K562 (cell line): ENCODE measurements at regions not wholly inside any gene's neighbourhood (a gene's known extent, or its start where the extent isn't known, plus 50 kb on each side); places are given as distances from the start of the nearest gene placed in this dataset.

ENCODE experiments used
- ATAC-seq: fragments of 200-7000 bp; cut with Tn5 transposase; 3 replicates; pipeline ENCODE4 v1.9.1; 2020; ENCODE audit warnings: moderate library complexity
- BruUV-seq: library from RNA; stranded (reverse); fragments of 400-500 nt; replicated peaks from 2 replicates; lab custom pipeline; 2021; lab: Mats Ljungman, UMichigan
- CTCF ChIA-PET: fragments of 300-600 bp; formaldehyde crosslinking; extraction: SDS; loops from one replicate; lab custom pipeline; 2021; ENCODE audit warnings: low intra/inter-chr PET ratio; lab: Yijun Ruan, JAX
- POLR2A ChIA-PET: fragments of 300-600, 350-650 bp; sonication (Branson Sonifier 250); formaldehyde crosslinking; extraction: SDS; loops from one replicate; lab custom pipeline; 2021; ENCODE audit warnings: antibody characterized with exemption, inconsistent platforms; lab: Yijun Ruan, JAX
- DNase-seq, 4 experiments: peaks; one replicate each; pipeline versions ENCODE4 v3.0.0 to v3.0.0-alpha.2; 2011 to 2018; ENCODE audit warnings: low spot score in 3 of 4, mixed read lengths in 3 of 4; ENCODE audit errors: extremely low read depth in 1 of 4
- FAIRE-seq: peaks from 2 replicates; lab custom pipeline; 2011; peaks lifted over from hg19 to GRCh38; lab: Jason Lieb, UNC
- H2AFZ ChIP-seq: 2 replicates; pipeline ENCODE4 v1.6.0; 2011; ENCODE audit warnings: low read depth, low read length, control low read depth, inconsistent platforms
- H3K27ac ChIP-seq: fragments of 200-600 bp; 3 replicates; pipeline ENCODE4 v1.8.0; 2011; ENCODE audit warnings: low read depth, mild to moderate bottlenecking, control low read depth, inconsistent platforms, low read length, moderate library complexity, mixed read lengths; ENCODE audit errors: extremely low read depth
- H3K27me3 ChIP-seq, 2 experiments: fragments of 300-600 bp in 1 of 2; 2 replicates in 1 of 2; 3 replicates in 1 of 2; pipeline versions ENCODE4 v1.6.0 to v1.8.0; 2011; ENCODE audit warnings: inconsistent platforms in 2 of 2, low read length in 2 of 2, mild to moderate bottlenecking in 1 of 2, mixed read lengths in 1 of 2, moderate library complexity in 1 of 2; ENCODE audit not compliant: control insufficient read depth in 2 of 2, insufficient read depth in 2 of 2
- H3K36me3 ChIP-seq: fragments of 300-600 bp; 3 replicates; pipeline ENCODE4 v1.8.0; 2011; ENCODE audit warnings: mild to moderate bottlenecking, low read length, inconsistent platforms; ENCODE audit not compliant: control insufficient read depth, insufficient read depth
- H3K4me1 ChIP-seq, 2 experiments: fragments of 200-600 bp in 1 of 2; replicated peaks in 1 of 2; 2 replicates in 1 of 2; 3 replicates in 1 of 2; pipeline versions ENCODE4 v1.5.1 to v1.8.0; 2011; ENCODE audit warnings: inconsistent platforms in 2 of 2, low read length in 2 of 2, mild to moderate bottlenecking in 1 of 2, mixed read lengths in 1 of 2, moderate library complexity in 1 of 2; ENCODE audit not compliant: control insufficient read depth in 2 of 2, insufficient read depth in 2 of 2
- H3K4me2 ChIP-seq: 2 replicates; pipeline ENCODE4 v1.6.1; 2011; ENCODE audit warnings: low read length, control low read depth, inconsistent platforms, mixed read lengths; ENCODE audit not compliant: insufficient read depth
- H3K4me3 ChIP-seq: fragments of 200-600 bp; sonication (generic), shearing (Covaris generic); 2 replicates; pipeline ENCODE4 v1.5.1; 2016; ENCODE audit warnings: control low read depth, inconsistent platforms
- H3K79me2 ChIP-seq: fragments of 200-600 bp; 3 replicates; pipeline ENCODE4 v1.8.0; 2011; ENCODE audit warnings: low read length, inconsistent platforms; ENCODE audit not compliant: control insufficient read depth, insufficient read depth
- H3K9ac ChIP-seq, 2 experiments: 2 replicates each; pipeline versions ENCODE4 v1.6.0 to v1.6.1; 2011; ENCODE audit warnings: low read depth in 2 of 2, low read length in 2 of 2, control low read depth in 1 of 2, inconsistent platforms in 1 of 2, mild to moderate bottlenecking in 1 of 2, mixed read lengths in 1 of 2; ENCODE audit not compliant: insufficient read depth in 1 of 2
- H3K9me1 ChIP-seq: one replicate; pipeline ENCODE4 v1.6.0; 2011; ENCODE audit warnings: inconsistent platforms, mild to moderate bottlenecking, low read length, moderate library complexity; ENCODE audit not compliant: control insufficient read depth, insufficient read depth
- H3K9me3 ChIP-seq: replicated peaks from 2 replicates; pipeline ENCODE4 v1.5.1; 2011; ENCODE audit warnings: low read depth, low read length, inconsistent platforms; ENCODE audit not compliant: control insufficient read depth, insufficient read depth
- H4K20me1 ChIP-seq: replicated peaks from 2 replicates; pipeline ENCODE4 v1.6.1; 2011; ENCODE audit warnings: low read length, inconsistent platforms, mixed read lengths; ENCODE audit not compliant: control insufficient read depth, insufficient read depth
- DMBX1 ChIP-seq: fragments of 250-450 bp; sonication (Bioruptor Pico); IDR thresholded peaks from 2 replicates; pipeline ENCODE4 v1.8.0; 2022; ENCODE audit warnings: inconsistent platforms, mild to moderate bottlenecking, moderate library complexity, borderline replicate concordance
- DPF2 ChIP-seq: fragments of 450-650 bp; IDR thresholded peaks from 2 replicates; pipeline ENCODE4 v1.6.1; 2016
- ELF4 ChIP-seq: fragments of 450-650 bp; formaldehyde crosslinking; IDR thresholded peaks from 2 replicates; pipeline ENCODE4 v1.4.0; 2022; ENCODE audit warnings: missing genetic modification characterization
- HMGXB4 ChIP-seq: sonication (generic); formaldehyde crosslinking; IDR thresholded peaks from 2 replicates; pipeline ENCODE4 v1.8.1; 2023; ENCODE audit warnings: mild to moderate bottlenecking, missing genetic modification reagents
- MCM3 ChIP-seq: fragments of 450-650 bp; IDR thresholded peaks from 2 replicates; pipeline ENCODE4 v1.6.1; 2016
- NFIC ChIP-seq: fragments of 450-650 bp; IDR thresholded peaks from 2 replicates; pipeline ENCODE4 v1.6.1; 2017; ENCODE audit warnings: mild to moderate bottlenecking, inconsistent platforms
- NR1H2 ChIP-seq: sonication (generic); formaldehyde crosslinking; IDR thresholded peaks from 2 replicates; pipeline ENCODE4 v1.4.0; 2020; ENCODE audit warnings: mild to moderate bottlenecking, missing genetic modification reagents
- PRDM10 ChIP-seq: fragments of 450-650 bp; IDR thresholded peaks from 2 replicates; pipeline ENCODE4 v1.6.1; 2018; ENCODE audit not compliant: partially characterized antibody
- PTBP1 ChIP-seq: fragments of 200-400 bp; formaldehyde crosslinking; IDR thresholded peaks from 2 replicates; pipeline ENCODE4 v1.6.1; 2017; ENCODE audit warnings: low read depth, low read length
- RNF2 ChIP-seq: sonication (generic); IDR thresholded peaks from 2 replicates; pipeline ENCODE4 v1.6.1; 2016
- SP1 ChIP-seq: sonication (generic); formaldehyde crosslinking; IDR thresholded peaks from 2 replicates; pipeline ENCODE4 v1.8.1; 2022; ENCODE audit warnings: mild to moderate bottlenecking, missing genetic modification reagents
- SRF ChIP-seq, 2 experiments: fragments of 250-450, 450-650 bp in 1 of 2; sonication (Bioruptor Pico) in 1 of 2; sonication (generic) in 1 of 2; formaldehyde crosslinking; IDR thresholded peaks; 2 replicates each; pipeline versions ENCODE4 v1.5.0 to v1.5.1; 2020 to 2022; ENCODE audit warnings: mild to moderate bottlenecking in 1 of 2, missing genetic modification reagents in 1 of 2
- ZBTB12 ChIP-seq: fragments of 250-450 bp; sonication (Bioruptor Pico); IDR thresholded peaks from 2 replicates; pipeline ENCODE4 v1.4.0; 2020
- ZFP91 ChIP-seq: sonication (generic); formaldehyde crosslinking; IDR thresholded peaks from 2 replicates; pipeline ENCODE4 v1.8.0; 2022; ENCODE audit warnings: mild to moderate bottlenecking, missing genetic modification reagents
- ZNF354B ChIP-seq: fragments of 250-450 bp; sonication (Bioruptor Pico); IDR thresholded peaks from 2 replicates; pipeline ENCODE4 v1.4.0; 2020
- ZNF511 ChIP-seq: sonication (generic); formaldehyde crosslinking; IDR thresholded peaks from 2 replicates; pipeline ENCODE4 v1.8.0; 2022; ENCODE audit warnings: mild to moderate bottlenecking, missing genetic modification reagents
- ZNF583 ChIP-seq: fragments of 250-450 bp; sonication (Bioruptor Pico); IDR thresholded peaks from 2 replicates; pipeline ENCODE4 v1.4.0; 2020
- WGBS: fragments of 100-300 bp; shearing (Covaris generic); methylation state at CpG from one replicate; pipeline ENCODE4 v1.1.6; 2016; ENCODE audit warnings: low coverage, mixed read lengths; ENCODE audit not compliant: insufficient coverage; ENCODE audit errors: missing lambda C conversion rate; 5-methylcytosine and 5-hydroxymethylcytosine counted together
- in situ Hi-C: fragments of 300-500 bp; cut with MboI; formaldehyde crosslinking; loops from 4 replicates; pipeline ENCODE4 v1.15.0; 2018; ENCODE audit warnings: inconsistent platforms, mixed read lengths
- intact Hi-C: fragments of 100-400 bp; cut with micrococcal nuclease; formaldehyde crosslinking; loops from 2 replicates; pipeline ENCODE4 v1.14.2; 2022

GRCh38 chrX:131727778-131728177, 183.9 kb downstream of the OR13H1 start:
- peaks cover 5% of the 10 kb centered on the region for H3K9me3 ChIP-seq
- FAIRE-seq = no peak
- H3K27ac ChIP-seq = no peak overlapping the region
- DNase-seq = no peak
- ChIA-PET POLR2A (no interaction called here), CTCF (no interaction called here)
- no peak overlapping the region for H3K4me3 ChIP-seq
- no peak overlapping the region for H3K4me2 ChIP-seq
- ATAC-seq = no peak
- H3K9me1 ChIP-seq = no peaks in the 10 kb centered on the region
- H3K27me3 ChIP-seq = no peaks in the 10 kb centered on the region
- H3K4me1 ChIP-seq = no peaks in the 10 kb centered on the region
- no peaks in the 10 kb centered on the region for H3K79me2 ChIP-seq
- H2AFZ ChIP-seq = no peak overlapping the region
- H4K20me1 ChIP-seq = no peaks in the 10 kb centered on the region
- 69% methylated on average over 8 of the region's 9 CpGs for WGBS
- H3K36me3 ChIP-seq = no peaks in the 10 kb centered on the region
- in situ Hi-C loops (no loop called here), intact Hi-C loops (no loop called here)
- no peak overlapping the region for H3K9ac ChIP-seq
- no peak for TF ChIP-seq ELF4 (CRISPR knock-in tag)
- no peak for TF ChIP-seq ZBTB12 (CRISPR knock-in tag)
- TF ChIP-seq ZNF511 = no peak
- TF ChIP-seq ZNF583 (CRISPR knock-in tag) = no peak
- TF ChIP-seq ZFP91 (CRISPR knock-in tag) = no peak
- no peak for TF ChIP-seq DMBX1 (CRISPR knock-in tag)
- no peak for TF ChIP-seq SP1 (CRISPR knock-in tag)
- no peak for TF ChIP-seq PRDM10
- no peak for TF ChIP-seq HMGXB4 (CRISPR knock-in tag)
- no peak for TF ChIP-seq ZNF354B (CRISPR knock-in tag)
- no peak for TF ChIP-seq RNF2
- no peak for TF ChIP-seq NFIC
- no peak for TF ChIP-seq PTBP1
- no peak for TF ChIP-seq DPF2
- no peak for TF ChIP-seq SRF (CRISPR knock-in tag; IDR thresholded peaks at IDR 0.05)
- no peak for TF ChIP-seq MCM3
- TF ChIP-seq NR1H2 (CRISPR knock-in tag) = no peak
- no TSS peak for BruUV-seq
